GM21786 (cell line): ENCODE measurements at regions not wholly inside any gene's neighbourhood (a gene's known extent, or its start where the extent isn't known, plus 50 kb on each side); places are given as distances from the start of the nearest gene placed in this dataset.
"Not testable (repeated sequence)": the region's sequence is repeated elsewhere in the genome, so short reads cannot be mapped to it uniquely, and the experiment has no call there.

Experiments used
- ATAC-seq: cut with Tn5 transposase; IDR thresholded peaks from one replicate; pipeline ENCODE4 v1.9.1; 2021; ENCODE audit not compliant: unreplicated experiment

- no peak for ATAC-seq
These were observed 1650.9 kb upstream of the TMEFF2 start for GRCh38 chr2:193845604-193846003.

GRCh38 chr2:193843675-193844074, 1648.9 kb upstream of the TMEFF2 start:
- ATAC-seq, result no peak

DNA sequence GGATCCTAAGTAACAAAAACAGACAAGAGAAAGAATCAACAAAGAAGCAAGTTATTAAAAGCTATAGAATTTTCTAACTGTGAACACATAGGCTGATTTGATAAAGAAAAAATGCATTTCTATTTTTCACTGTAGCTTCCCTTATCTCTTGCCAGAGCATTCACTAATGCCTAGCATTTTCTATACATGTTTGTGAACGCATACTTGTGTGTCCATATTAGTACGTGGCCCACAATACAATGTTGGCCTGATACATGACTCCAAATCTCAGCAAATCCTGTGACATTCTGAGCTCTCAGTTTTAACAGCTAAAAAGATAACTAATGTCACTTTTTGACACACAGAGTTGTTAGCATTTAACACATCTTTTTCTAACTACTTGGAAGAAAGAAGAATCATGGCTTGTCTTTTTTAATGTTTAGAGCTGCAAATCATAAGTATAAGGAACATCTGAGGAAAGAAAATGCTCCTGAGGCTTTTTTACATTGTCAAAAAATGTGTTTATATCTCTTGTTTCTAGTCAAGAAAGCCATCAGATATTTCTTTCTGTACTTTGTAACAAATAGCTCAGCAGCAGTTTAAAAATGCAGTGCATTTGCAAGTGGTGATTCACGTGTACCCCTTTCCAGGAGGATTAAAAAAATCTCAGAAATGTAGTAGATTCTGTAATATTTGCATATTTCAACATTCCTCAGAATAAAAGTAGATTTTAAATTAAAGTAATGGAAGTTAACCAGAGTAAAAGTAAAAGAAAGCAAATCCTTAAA, 1646.8 kb upstream of the TMEFF2 start:
- no peak for ATAC-seq

- ATAC-seq, result no peak
These were observed 1642.5 kb upstream of the TMEFF2 start for GRCh38 chr2:193837111-193837738.

GRCh38 chr2:193836424-193837006, 1641.8 kb upstream of the TMEFF2 start:
- not testable (repeated sequence) for ATAC-seq

GRCh38 chr2:193833895-193834294, 1639.2 kb upstream of the TMEFF2 start:
- not testable (repeated sequence) for ATAC-seq

DNA sequence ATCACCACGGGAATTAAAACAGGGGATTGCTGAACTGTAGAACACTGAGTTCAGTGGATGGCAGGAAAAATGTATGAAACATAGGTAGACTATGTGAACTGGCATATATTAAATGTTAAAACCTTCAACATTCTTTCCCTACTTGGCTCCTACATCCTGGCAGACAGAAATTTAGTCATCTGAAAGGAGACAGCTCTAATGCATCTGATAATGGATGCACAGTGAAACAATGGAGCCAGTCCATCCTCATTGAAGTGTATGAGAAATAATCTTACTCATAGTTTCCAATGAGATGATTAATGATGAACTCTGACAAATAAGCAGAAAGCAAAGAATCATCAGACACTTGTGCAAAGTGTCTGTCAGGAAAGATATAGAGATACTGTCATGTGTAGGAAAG, 1629.7 kb upstream of the TMEFF2 start:
- no peak for ATAC-seq

DNA sequence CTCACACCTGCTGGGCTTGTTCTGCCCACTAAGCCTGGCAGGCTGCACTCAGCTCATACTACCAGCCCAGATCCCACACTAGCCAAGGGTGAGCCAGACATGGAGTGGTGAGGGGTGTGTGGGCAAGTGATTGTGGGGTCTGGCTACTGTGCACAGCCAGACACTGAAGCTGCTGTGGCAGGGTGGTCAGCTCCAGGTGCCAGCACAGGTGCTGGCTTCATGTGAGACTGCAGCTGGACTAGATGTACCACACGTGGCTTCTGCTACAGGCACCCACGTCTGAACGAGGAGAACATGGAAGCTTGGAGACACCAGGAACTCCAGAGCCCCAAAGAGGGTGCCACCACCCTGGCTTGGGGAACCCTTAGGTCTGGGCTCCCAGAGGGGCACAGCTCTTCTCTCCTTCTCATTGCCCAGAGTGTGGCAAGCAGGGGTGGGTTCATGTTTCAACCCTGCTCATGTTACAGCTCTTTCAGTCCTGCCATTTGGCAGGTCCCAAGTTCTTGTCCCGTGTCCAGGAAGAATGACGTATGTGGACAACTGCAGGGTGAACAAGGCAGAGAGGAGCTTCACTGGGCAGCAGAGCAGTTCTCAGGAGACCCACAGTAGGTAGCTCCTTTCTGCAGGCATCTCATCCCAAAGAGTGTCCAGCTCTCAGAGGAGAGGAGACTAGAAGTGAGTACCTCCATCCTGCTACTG, 1624.2 kb upstream of the TMEFF2 start:
- ATAC-seq, result no peak

DNA sequence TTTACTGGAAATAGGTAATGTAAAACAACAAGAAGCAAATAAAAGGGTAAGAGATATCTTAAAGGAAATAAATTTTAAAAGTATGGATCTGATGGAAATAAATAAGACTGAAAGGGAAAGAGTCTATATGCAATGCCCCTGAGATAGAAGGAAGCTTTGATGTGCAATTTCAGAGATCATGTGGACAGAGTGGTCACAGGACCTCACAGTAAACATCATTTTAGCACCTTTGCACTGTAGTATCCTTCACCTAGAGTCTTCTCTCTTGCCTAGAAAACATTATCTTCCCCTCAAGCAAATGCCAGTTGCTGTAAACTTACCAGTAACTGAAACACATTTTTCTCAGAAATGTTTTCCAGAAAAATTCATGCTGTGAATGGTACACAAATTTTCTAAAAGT, 1621.3 kb upstream of the TMEFF2 start:
- ATAC-seq, result no peak

DNA sequence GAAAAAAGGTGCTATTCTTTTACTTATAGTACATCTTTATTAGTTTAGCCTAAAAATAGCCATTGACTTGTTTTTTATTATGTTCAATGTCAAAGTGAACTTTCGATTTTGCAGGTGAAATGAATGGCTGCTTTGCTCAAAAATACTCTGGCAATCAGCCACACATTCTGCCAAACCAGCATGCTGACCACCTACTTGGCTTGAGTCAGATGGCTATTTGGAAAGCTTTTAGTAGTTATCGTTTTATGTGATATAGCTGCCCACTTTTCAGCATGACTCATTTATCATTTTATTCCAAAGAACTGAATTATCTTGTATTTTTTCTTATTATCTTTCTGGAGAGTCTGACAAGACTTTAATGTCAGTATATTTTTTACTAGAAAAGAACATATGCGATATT, 1615.8 kb upstream of the TMEFF2 start:
- no peak for ATAC-seq

DNA sequence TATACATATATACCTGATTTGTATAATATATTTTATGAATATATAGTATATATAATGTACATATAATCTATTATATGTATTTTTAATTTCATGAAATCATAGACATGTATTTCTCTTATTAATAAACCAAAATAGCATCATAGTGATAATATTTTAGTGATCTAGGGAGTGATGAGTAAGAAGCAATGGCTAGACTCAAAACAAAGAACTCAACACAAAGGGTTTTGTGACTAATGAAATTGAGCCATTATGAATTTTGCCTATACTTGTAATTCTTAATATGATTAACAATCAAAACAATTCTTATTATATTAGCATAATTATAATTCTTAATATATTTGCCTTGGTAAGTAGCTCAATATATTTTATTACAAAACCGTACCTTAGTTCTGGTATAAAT, 1614.1 kb upstream of the TMEFF2 start:
- ATAC-seq, result no peak

GRCh38 chr2:193806088-193806774, 1611.5 kb upstream of the TMEFF2 start:
- ATAC-seq, result no peak

GRCh38 chr2:193796847-193797246, 1602.1 kb upstream of the TMEFF2 start:
- ATAC-seq, result no peak

- no peak for ATAC-seq
These were observed 1599.2 kb upstream of the TMEFF2 start for GRCh38 chr2:193793914-193794313.

- no peak for ATAC-seq
These were observed 1588.9 kb upstream of the TMEFF2 start for GRCh38 chr2:193783681-193784080.

GRCh38 chr2:193778293-193778692, 1583.6 kb upstream of the TMEFF2 start:
- ATAC-seq, result no peak

DNA sequence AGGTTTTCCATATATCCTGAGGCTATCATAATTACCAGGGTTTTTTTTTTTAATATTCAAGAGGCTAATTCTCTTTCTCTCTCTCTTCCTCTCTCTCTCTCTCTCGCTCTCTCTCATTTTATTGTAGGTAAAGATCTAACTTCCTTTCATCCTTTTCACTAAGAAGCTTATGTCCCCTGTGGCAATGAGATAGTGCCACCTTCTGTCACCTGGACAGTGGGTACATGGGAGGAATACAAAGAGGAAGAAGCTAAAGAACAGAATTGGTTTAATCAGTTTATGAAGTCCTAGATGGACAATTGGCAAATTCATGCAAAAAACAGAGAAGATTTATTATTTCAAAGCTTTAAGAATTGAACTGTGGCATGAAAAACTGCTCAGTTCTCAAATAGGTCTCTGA, 1582.3 kb upstream of the TMEFF2 start:
- ATAC-seq, result no peak

DNA sequence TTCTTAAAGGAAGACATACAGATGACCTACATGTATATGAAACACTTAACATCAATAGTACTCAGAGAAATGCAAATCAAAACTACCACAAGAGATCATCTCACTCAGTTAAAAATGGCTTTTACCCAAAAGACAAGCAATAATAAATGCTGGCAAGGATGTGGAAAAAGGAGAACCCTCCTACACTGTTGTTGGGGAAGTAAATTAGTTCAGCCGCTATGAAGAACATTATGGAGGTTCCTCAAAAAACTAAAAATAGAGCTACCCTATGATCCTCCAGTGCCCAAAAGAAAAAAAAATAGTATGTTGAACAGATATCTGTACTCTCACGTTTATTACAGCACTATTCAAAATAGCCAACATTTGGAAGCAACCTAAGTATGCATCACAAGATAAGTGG, 1579.4 kb upstream of the TMEFF2 start:
- no peak for ATAC-seq

GRCh38 chr2:193751299-193751698, 1556.6 kb upstream of the TMEFF2 start:
- no peak for ATAC-seq

DNA sequence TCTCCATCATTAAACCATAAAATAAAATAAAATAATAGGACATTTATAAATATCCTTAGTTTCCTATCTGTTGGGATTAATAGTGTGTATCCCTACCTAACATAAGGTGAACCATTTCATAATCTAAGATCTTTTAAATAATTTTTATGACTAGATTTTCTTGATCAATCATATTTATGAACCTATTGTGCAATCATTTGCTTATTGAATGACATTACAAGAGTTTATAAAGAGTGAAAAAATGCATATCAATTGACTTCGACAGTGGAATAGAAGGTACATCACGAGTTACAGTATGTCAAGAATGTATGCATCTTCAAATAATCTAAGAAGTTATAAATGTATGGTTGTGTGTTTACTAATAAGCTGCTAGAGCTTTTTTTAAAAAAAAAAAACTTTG, 1554.8 kb upstream of the TMEFF2 start:
- ATAC-seq, result no peak

- no peak for ATAC-seq
These were observed 1548.4 kb upstream of the TMEFF2 start for GRCh38 chr2:193743089-193743488.
